ENCODE measurements at regions not wholly inside any gene's neighbourhood (a gene's known extent, or its start where the extent isn't known, plus 50 kb on each side); places are given as distances from the start of the nearest gene placed in this dataset.

DNA sequence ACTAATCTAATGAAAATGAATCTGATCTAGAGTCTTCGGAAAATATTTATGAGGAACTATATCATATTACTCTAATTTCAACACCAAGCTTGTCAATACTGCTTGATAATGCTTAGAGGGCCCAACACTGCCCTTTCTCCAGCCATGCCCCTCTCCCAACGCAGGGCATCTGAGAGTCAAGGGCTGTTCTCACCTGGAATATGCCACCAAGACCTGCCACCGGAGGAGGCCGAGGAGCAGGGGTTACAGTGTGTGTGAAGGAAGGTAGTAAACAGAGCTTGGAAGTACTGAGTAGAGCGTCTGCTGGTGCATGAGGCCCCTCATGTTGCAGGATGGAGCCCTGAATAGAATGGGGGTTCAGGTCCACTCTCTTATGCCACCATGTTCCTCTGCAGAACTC is 301.3 kb upstream of the MPDZ start:
- Histone ChIP-seq H3K14ac (ENCODE audit: low read length in 2 of 2) (no peak overlapping the region), H3K27me3 (ENCODE audit: control insufficient read depth in 1 of 2, insufficient read depth in 1 of 2, low read length in 2 of 2) (no peaks in the 10 kb centered on the region), H3K9ac (ENCODE audit: low read length) (no peak overlapping the region), H3K36me3 (ENCODE audit: control insufficient read depth in 1 of 2, insufficient read depth in 2 of 2, low read depth in 1 of 2, low read length in 2 of 2) (no peaks in the 10 kb centered on the region), H3K23ac (ENCODE audit: low read length in 2 of 2) (no peak overlapping the region), H3K4me2 (ENCODE audit: low read length, poor library complexity, severe bottlenecking) (no peak overlapping the region), H3K79me1 (replicated peaks; ENCODE audit: low read length, poor library complexity, severe bottlenecking) (no peaks in the 10 kb centered on the region), H2AK5ac (ENCODE audit: low read length, severe bottlenecking) (no peak overlapping the region), H3K9me3 (ENCODE audit: control insufficient read depth, low read length) (no peaks in the 10 kb centered on the region), H3K4ac (ENCODE audit: low read depth in 1 of 2, low read length in 2 of 2) (no peak overlapping the region), H2BK15ac (ENCODE audit: low read depth, poor library complexity, severe bottlenecking) (no peak overlapping the region), H2BK5ac (ENCODE audit: low read depth, low read length, poor library complexity, severe bottlenecking) (no peak overlapping the region), H3K4me3 (ENCODE audit: insufficient read depth in 1 of 2, low read depth in 1 of 2, low read length in 2 of 2) (no peak overlapping the region), H3K18ac (ENCODE audit: low read depth in 1 of 2, low read length in 2 of 2) (no peak overlapping the region), H4K91ac (ENCODE audit: low read length) (no peak overlapping the region), H3K4me1 (ENCODE audit: control insufficient read depth, insufficient read depth, low read depth, low read length) (peaks cover 2% of the 10 kb centered on the region), H2AFZ (ENCODE audit: low read depth, low read length) (no peak overlapping the region), H3K27ac (ENCODE audit: low read length, poor library complexity, severe bottlenecking) (no peak overlapping the region), H4K8ac (ENCODE audit: low read length) (no peak overlapping the region), H2BK120ac (ENCODE audit: low read depth, low read length) (no peak overlapping the region), H2BK12ac (ENCODE audit: low read length in 2 of 2) (no peak overlapping the region)
- 91% methylated on average over 4 of the region's 5 CpGs for WGBS
- DNase-seq, result no peak

DNA sequence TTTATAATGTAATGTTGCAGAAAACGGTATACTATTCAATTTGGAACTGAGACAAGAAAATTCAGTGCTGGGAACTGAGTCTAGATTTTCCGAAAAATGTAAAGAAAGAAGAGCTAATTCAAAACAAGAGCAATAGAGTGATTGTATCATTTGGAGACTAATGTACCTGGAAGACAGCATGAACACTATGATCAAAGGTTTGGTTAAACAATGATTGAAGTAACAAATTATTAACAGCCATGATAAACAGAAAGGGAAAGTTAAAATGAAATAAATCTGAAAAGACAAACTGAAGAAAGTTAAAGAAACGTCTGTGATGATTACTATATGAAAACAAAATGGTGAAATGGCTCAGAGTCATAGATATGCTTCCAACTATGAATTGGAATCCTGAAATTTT is 300.6 kb upstream of the MPDZ start:
- no peak overlapping the region for H3K4me2 ChIP-seq (ENCODE audit: low read length, poor library complexity, severe bottlenecking)
- 90% methylated on average over 3 of the region's 3 CpGs for WGBS

DNA sequence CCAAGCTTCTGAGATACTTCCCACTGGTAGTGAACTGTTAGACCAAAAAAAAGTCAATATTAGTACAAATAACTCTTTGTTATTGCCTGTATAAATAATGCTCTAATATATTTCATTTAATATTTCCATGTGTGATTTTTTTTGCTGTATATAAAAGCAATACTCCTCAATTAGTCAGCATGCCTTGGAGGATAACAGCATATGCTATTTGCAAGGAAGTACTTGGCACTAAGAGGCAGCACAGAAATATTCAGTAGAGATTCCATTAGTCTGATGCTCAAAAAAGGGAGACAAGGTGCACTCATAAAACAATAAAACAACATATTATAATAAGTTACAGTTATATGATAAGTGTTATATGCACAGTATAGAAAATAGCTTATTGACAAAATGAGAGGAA is 296.6 kb upstream of the MPDZ start:
- Histone ChIP-seq H2BK5ac (ENCODE audit: low read depth, low read length, poor library complexity, severe bottlenecking) (no peak overlapping the region), H3K23ac (ENCODE audit: low read length in 2 of 2) (no peak overlapping the region), H2BK12ac (ENCODE audit: low read length in 2 of 2) (no peak overlapping the region), H3K27me3 (ENCODE audit: control insufficient read depth in 1 of 2, insufficient read depth in 1 of 2, low read length in 2 of 2) (no peaks in the 10 kb centered on the region), H3K36me3 (ENCODE audit: control insufficient read depth in 1 of 2, insufficient read depth in 2 of 2, low read depth in 1 of 2, low read length in 2 of 2) (no peaks in the 10 kb centered on the region), H3K14ac (ENCODE audit: low read length in 2 of 2) (no peak overlapping the region), H3K4me2 (ENCODE audit: low read length, poor library complexity, severe bottlenecking) (no peak overlapping the region), H3K9ac (ENCODE audit: low read length) (no peak overlapping the region), H2AK5ac (ENCODE audit: low read length, severe bottlenecking) (no peak overlapping the region), H3K79me1 (replicated peaks; ENCODE audit: low read length, poor library complexity, severe bottlenecking) (no peaks in the 10 kb centered on the region), H3K18ac (ENCODE audit: low read depth in 1 of 2, low read length in 2 of 2) (no peak overlapping the region), H3K4me3 (ENCODE audit: insufficient read depth in 1 of 2, low read depth in 1 of 2, low read length in 2 of 2) (no peak overlapping the region), H2AFZ (ENCODE audit: low read depth, low read length) (no peak overlapping the region), H3K27ac (ENCODE audit: low read length, poor library complexity, severe bottlenecking) (no peak overlapping the region), H2BK120ac (ENCODE audit: low read depth, low read length) (no peak overlapping the region), H4K91ac (ENCODE audit: low read length) (no peak overlapping the region), H2BK15ac (ENCODE audit: low read depth, poor library complexity, severe bottlenecking) (no peak overlapping the region), H3K4me1 (ENCODE audit: control insufficient read depth, insufficient read depth, low read depth, low read length) (peaks cover 2% of the 10 kb centered on the region), H3K9me3 (ENCODE audit: control insufficient read depth, low read length) (no peaks in the 10 kb centered on the region), H4K8ac (ENCODE audit: low read length) (no peak overlapping the region), H3K4ac (ENCODE audit: low read depth in 1 of 2, low read length in 2 of 2) (no peak overlapping the region)
- DNase-seq, result no peak

More for the DNA sequence above, 300.6 kb upstream of the MPDZ start:
- no peak overlapping the region for H2BK15ac ChIP-seq (ENCODE audit: low read depth, poor library complexity, severe bottlenecking)
- H4K8ac ChIP-seq (ENCODE audit: low read length), result no peak overlapping the region
- no peaks in the 10 kb centered on the region for H3K9me3 ChIP-seq (ENCODE audit: control insufficient read depth, low read length)
- no peak for DNase-seq
- H2BK12ac ChIP-seq (ENCODE audit: low read length in 2 of 2), result no peak overlapping the region
- H3K14ac ChIP-seq (ENCODE audit: low read length in 2 of 2), result no peak overlapping the region
- no peak overlapping the region for H3K23ac ChIP-seq (ENCODE audit: low read length in 2 of 2)
- no peaks in the 10 kb centered on the region for H3K79me1 ChIP-seq (replicated peaks; ENCODE audit: low read length, poor library complexity, severe bottlenecking)
- no peak overlapping the region for H4K91ac ChIP-seq (ENCODE audit: low read length)
- no peaks in the 10 kb centered on the region for H3K36me3 ChIP-seq (ENCODE audit: control insufficient read depth in 1 of 2, insufficient read depth in 2 of 2, low read depth in 1 of 2, low read length in 2 of 2)
- no peak overlapping the region for H2BK5ac ChIP-seq (ENCODE audit: low read depth, low read length, poor library complexity, severe bottlenecking)
- H3K4me3 ChIP-seq (ENCODE audit: insufficient read depth in 1 of 2, low read depth in 1 of 2, low read length in 2 of 2), result no peak overlapping the region
- H3K27ac ChIP-seq (ENCODE audit: low read length, poor library complexity, severe bottlenecking), result no peak overlapping the region
- H3K9ac ChIP-seq (ENCODE audit: low read length), result no peak overlapping the region
- H3K4me1 ChIP-seq (ENCODE audit: control insufficient read depth, insufficient read depth, low read depth, low read length), result peaks cover 2% of the 10 kb centered on the region
- H2AK5ac ChIP-seq (ENCODE audit: low read length, severe bottlenecking), result no peak overlapping the region
- H3K4ac ChIP-seq (ENCODE audit: low read depth in 1 of 2, low read length in 2 of 2), result no peak overlapping the region
- H2BK120ac ChIP-seq (ENCODE audit: low read depth, low read length), result no peak overlapping the region
- no peak overlapping the region for H2AFZ ChIP-seq (ENCODE audit: low read depth, low read length)
- no peak overlapping the region for H3K18ac ChIP-seq (ENCODE audit: low read depth in 1 of 2, low read length in 2 of 2)
- no peaks in the 10 kb centered on the region for H3K27me3 ChIP-seq (ENCODE audit: control insufficient read depth in 1 of 2, insufficient read depth in 1 of 2, low read length in 2 of 2)

GRCh38 chr9:13575558-13575957 is 296.1 kb upstream of the MPDZ start:
- no peak overlapping the region for H3K27ac ChIP-seq (ENCODE audit: low read length, poor library complexity, severe bottlenecking)
- no peak overlapping the region for H4K8ac ChIP-seq (ENCODE audit: low read length)
- no peak overlapping the region for H2AK5ac ChIP-seq (ENCODE audit: low read length, severe bottlenecking)
- H3K4me1 ChIP-seq (ENCODE audit: control insufficient read depth, insufficient read depth, low read depth, low read length), result peaks cover 2% of the 10 kb centered on the region
- no peak overlapping the region for H3K4ac ChIP-seq (ENCODE audit: low read depth in 1 of 2, low read length in 2 of 2)
- no peaks in the 10 kb centered on the region for H3K79me1 ChIP-seq (replicated peaks; ENCODE audit: low read length, poor library complexity, severe bottlenecking)
- H2BK120ac ChIP-seq (ENCODE audit: low read depth, low read length), result no peak overlapping the region
- H3K9me3 ChIP-seq (ENCODE audit: control insufficient read depth, low read length), result no peaks in the 10 kb centered on the region
- H3K14ac ChIP-seq (ENCODE audit: low read length in 2 of 2), result no peak overlapping the region
- H2BK15ac ChIP-seq (ENCODE audit: low read depth, poor library complexity, severe bottlenecking), result no peak overlapping the region
- no peak for DNase-seq
- no peak overlapping the region for H3K4me3 ChIP-seq (ENCODE audit: insufficient read depth in 1 of 2, low read depth in 1 of 2, low read length in 2 of 2)
- no peak overlapping the region for H3K18ac ChIP-seq (ENCODE audit: low read depth in 1 of 2, low read length in 2 of 2)
- WGBS, result 75% methylated on average over 1 of the region's 1 CpG
- H2BK12ac ChIP-seq (ENCODE audit: low read length in 2 of 2), result no peak overlapping the region
- no peak overlapping the region for H3K4me2 ChIP-seq (ENCODE audit: low read length, poor library complexity, severe bottlenecking)
- H2AFZ ChIP-seq (ENCODE audit: low read depth, low read length), result no peak overlapping the region
- H3K27me3 ChIP-seq (ENCODE audit: control insufficient read depth in 1 of 2, insufficient read depth in 1 of 2, low read length in 2 of 2), result no peaks in the 10 kb centered on the region
- no peak overlapping the region for H4K91ac ChIP-seq (ENCODE audit: low read length)
- H3K23ac ChIP-seq (ENCODE audit: low read length in 2 of 2), result no peak overlapping the region
- no peaks in the 10 kb centered on the region for H3K36me3 ChIP-seq (ENCODE audit: control insufficient read depth in 1 of 2, insufficient read depth in 2 of 2, low read depth in 1 of 2, low read length in 2 of 2)
- no peak overlapping the region for H3K9ac ChIP-seq (ENCODE audit: low read length)
- no peak overlapping the region for H2BK5ac ChIP-seq (ENCODE audit: low read depth, low read length, poor library complexity, severe bottlenecking)
